A673 (cell line): ENCODE measurements at regions not wholly inside any gene's neighbourhood (a gene's known extent, or its start where the extent isn't known, plus 50 kb on each side); places are given as distances from the start of the nearest gene placed in this dataset.

ENCODE experiments used
- EZH2 ChIP-seq: fragments of 200-600 bp; sonication (generic); IDR thresholded peaks from 2 replicates; pipeline ENCODE4 v1.6.1; 2017; ENCODE audit warnings: borderline replicate concordance, low read depth, mild to moderate bottlenecking, mixed read lengths, antibody characterized with exemption, low read length; ENCODE audit not compliant: poor library complexity, severe bottlenecking
- TF ChIP-seq, protein P1 (sequence below): fragments of 300-800, 200-600 bp; sonication (generic); conservative IDR thresholded peaks from 2 replicates; pipeline ENCODE4 v1.5.1; 2017; ENCODE audit warnings: low read depth, mild to moderate bottlenecking, antibody characterized with exemption, low read length, moderate library complexity, mixed read lengths

DNA sequence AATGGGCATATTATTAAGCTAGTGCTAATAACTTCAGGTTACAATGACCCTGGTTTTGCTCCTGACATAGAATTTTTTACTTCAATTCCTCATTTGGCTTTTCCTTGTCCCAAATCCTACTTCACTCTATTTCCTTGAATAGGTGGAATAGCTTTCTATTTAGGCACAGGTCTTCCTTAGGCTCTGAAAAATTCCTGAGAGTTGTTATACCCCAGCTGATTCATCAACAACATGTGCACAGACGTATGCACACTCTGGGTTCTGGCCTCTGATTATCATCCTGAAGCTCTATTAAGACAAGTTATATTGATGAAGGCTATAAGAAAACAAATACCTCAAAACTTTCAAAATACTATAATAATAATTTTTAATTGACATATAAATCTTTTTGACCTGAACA is 172.4 kb downstream of the NTMT2 start:
- TF ChIP-seq, protein P1, sequence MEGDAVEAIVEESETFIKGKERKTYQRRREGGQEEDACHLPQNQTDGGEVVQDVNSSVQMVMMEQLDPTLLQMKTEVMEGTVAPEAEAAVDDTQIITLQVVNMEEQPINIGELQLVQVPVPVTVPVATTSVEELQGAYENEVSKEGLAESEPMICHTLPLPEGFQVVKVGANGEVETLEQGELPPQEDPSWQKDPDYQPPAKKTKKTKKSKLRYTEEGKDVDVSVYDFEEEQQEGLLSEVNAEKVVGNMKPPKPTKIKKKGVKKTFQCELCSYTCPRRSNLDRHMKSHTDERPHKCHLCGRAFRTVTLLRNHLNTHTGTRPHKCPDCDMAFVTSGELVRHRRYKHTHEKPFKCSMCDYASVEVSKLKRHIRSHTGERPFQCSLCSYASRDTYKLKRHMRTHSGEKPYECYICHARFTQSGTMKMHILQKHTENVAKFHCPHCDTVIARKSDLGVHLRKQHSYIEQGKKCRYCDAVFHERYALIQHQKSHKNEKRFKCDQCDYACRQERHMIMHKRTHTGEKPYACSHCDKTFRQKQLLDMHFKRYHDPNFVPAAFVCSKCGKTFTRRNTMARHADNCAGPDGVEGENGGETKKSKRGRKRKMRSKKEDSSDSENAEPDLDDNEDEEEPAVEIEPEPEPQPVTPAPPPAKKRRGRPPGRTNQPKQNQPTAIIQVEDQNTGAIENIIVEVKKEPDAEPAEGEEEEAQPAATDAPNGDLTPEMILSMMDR, result no peak
- TF ChIP-seq EZH2, result no peak
